ENCODE measurements at regions not wholly inside any gene's neighbourhood (a gene's known extent, or its start where the extent isn't known, plus 50 kb on each side); places are given as distances from the start of the nearest gene placed in this dataset.
"Not testable (repeated sequence)": the region's sequence is repeated elsewhere in the genome, so short reads cannot be mapped to it uniquely, and the experiment has no call there.

GRCh38 chr2:89885071-89885470 lies 1193.6 kb downstream of the RPIA start:
- not testable (repeated sequence) for DNase-seq (ENCODE audit: low read depth); H3K36me3 ChIP-seq (ENCODE audit: control insufficient read depth, insufficient read depth, low read length, severe bottlenecking); H3K4me3 ChIP-seq (ENCODE audit: low read length); H3K9me3 ChIP-seq (ENCODE audit: control insufficient read depth, low read length); H3K4me1 ChIP-seq (ENCODE audit: control insufficient read depth, insufficient read depth, low read length); H3K9ac ChIP-seq (ENCODE audit: low read length); H3K27me3 ChIP-seq (replicated peaks; ENCODE audit: control insufficient read depth, insufficient read depth, low read length)

GRCh38 chr2:89888693-89889092 lies 1197.2 kb downstream of the RPIA start:
- H3K27me3 ChIP-seq (replicated peaks; ENCODE audit: control insufficient read depth, insufficient read depth, low read length); H3K4me1 ChIP-seq (ENCODE audit: control insufficient read depth, insufficient read depth, low read length); H3K36me3 ChIP-seq (ENCODE audit: control insufficient read depth, insufficient read depth, low read length, severe bottlenecking); H3K9me3 ChIP-seq (ENCODE audit: control insufficient read depth, low read length); H3K9ac ChIP-seq (ENCODE audit: low read length); H3K4me3 ChIP-seq (ENCODE audit: low read length); DNase-seq (ENCODE audit: low read depth): not testable (repeated sequence)

GRCh38 chr2:89890185-89890773 lies 1198.8 kb downstream of the RPIA start:
- H3K9ac ChIP-seq (ENCODE audit: low read length); H3K36me3 ChIP-seq (ENCODE audit: control insufficient read depth, insufficient read depth, low read length, severe bottlenecking); H3K27me3 ChIP-seq (replicated peaks; ENCODE audit: control insufficient read depth, insufficient read depth, low read length); H3K9me3 ChIP-seq (ENCODE audit: control insufficient read depth, low read length); DNase-seq (ENCODE audit: low read depth); H3K4me3 ChIP-seq (ENCODE audit: low read length); H3K4me1 ChIP-seq (ENCODE audit: control insufficient read depth, insufficient read depth, low read length): not testable (repeated sequence)

GRCh38 chr2:89894988-89895387 lies 1203.5 kb downstream of the RPIA start:
- H3K9me3 ChIP-seq (ENCODE audit: control insufficient read depth, low read length); DNase-seq (ENCODE audit: low read depth); H3K4me3 ChIP-seq (ENCODE audit: low read length); H3K9ac ChIP-seq (ENCODE audit: low read length); H3K36me3 ChIP-seq (ENCODE audit: control insufficient read depth, insufficient read depth, low read length, severe bottlenecking); H3K4me1 ChIP-seq (ENCODE audit: control insufficient read depth, insufficient read depth, low read length); H3K27me3 ChIP-seq (replicated peaks; ENCODE audit: control insufficient read depth, insufficient read depth, low read length): not testable (repeated sequence)

GRCh38 chr2:89895629-89896028 lies 1204.2 kb downstream of the RPIA start:
- not testable (repeated sequence) for H3K36me3 ChIP-seq (ENCODE audit: control insufficient read depth, insufficient read depth, low read length, severe bottlenecking); H3K4me3 ChIP-seq (ENCODE audit: low read length); DNase-seq (ENCODE audit: low read depth)

GRCh38 chr2:89927018-89927417 lies 1235.5 kb downstream of the RPIA start:
- not testable (repeated sequence) for H3K4me1 ChIP-seq (ENCODE audit: control insufficient read depth, insufficient read depth, low read length); H3K9ac ChIP-seq (ENCODE audit: low read length); H3K36me3 ChIP-seq (ENCODE audit: control insufficient read depth, insufficient read depth, low read length, severe bottlenecking); H3K4me3 ChIP-seq (ENCODE audit: low read length); H3K27me3 ChIP-seq (replicated peaks; ENCODE audit: control insufficient read depth, insufficient read depth, low read length); DNase-seq (ENCODE audit: low read depth); H3K9me3 ChIP-seq (ENCODE audit: control insufficient read depth, low read length)

More at GRCh38 chr2:89895629-89896028, 1204.2 kb downstream of the RPIA start:
- not testable (repeated sequence) for H3K4me1 ChIP-seq (ENCODE audit: control insufficient read depth, insufficient read depth, low read length); H3K9me3 ChIP-seq (ENCODE audit: control insufficient read depth, low read length); H3K9ac ChIP-seq (ENCODE audit: low read length); H3K27me3 ChIP-seq (replicated peaks; ENCODE audit: control insufficient read depth, insufficient read depth, low read length)

GRCh38 chr2:89935436-89935835 lies 1244.0 kb downstream of the RPIA start:
- H3K9me3 ChIP-seq (ENCODE audit: control insufficient read depth, low read length); DNase-seq (ENCODE audit: low read depth); H3K36me3 ChIP-seq (ENCODE audit: control insufficient read depth, insufficient read depth, low read length, severe bottlenecking); H3K4me3 ChIP-seq (ENCODE audit: low read length); H3K27me3 ChIP-seq (replicated peaks; ENCODE audit: control insufficient read depth, insufficient read depth, low read length); H3K4me1 ChIP-seq (ENCODE audit: control insufficient read depth, insufficient read depth, low read length); H3K9ac ChIP-seq (ENCODE audit: low read length): not testable (repeated sequence)

GRCh38 chr2:89936011-89936410 lies 1244.5 kb downstream of the RPIA start:
- not testable (repeated sequence) for H3K4me1 ChIP-seq (ENCODE audit: control insufficient read depth, insufficient read depth, low read length); H3K9ac ChIP-seq (ENCODE audit: low read length); DNase-seq (ENCODE audit: low read depth); H3K36me3 ChIP-seq (ENCODE audit: control insufficient read depth, insufficient read depth, low read length, severe bottlenecking); H3K27me3 ChIP-seq (replicated peaks; ENCODE audit: control insufficient read depth, insufficient read depth, low read length); H3K9me3 ChIP-seq (ENCODE audit: control insufficient read depth, low read length); H3K4me3 ChIP-seq (ENCODE audit: low read length)

GRCh38 chr2:89936559-89936958 lies 1245.1 kb downstream of the RPIA start:
- DNase-seq (ENCODE audit: low read depth); H3K9ac ChIP-seq (ENCODE audit: low read length): not testable (repeated sequence)

GRCh38 chr2:89938756-89939155 lies 1247.3 kb downstream of the RPIA start:
- not testable (repeated sequence) for H3K9ac ChIP-seq (ENCODE audit: low read length); DNase-seq (ENCODE audit: low read depth); H3K27me3 ChIP-seq (replicated peaks; ENCODE audit: control insufficient read depth, insufficient read depth, low read length)

More at GRCh38 chr2:89936559-89936958, 1245.1 kb downstream of the RPIA start:
- not testable (repeated sequence) for H3K9me3 ChIP-seq (ENCODE audit: control insufficient read depth, low read length); H3K4me3 ChIP-seq (ENCODE audit: low read length); H3K4me1 ChIP-seq (ENCODE audit: control insufficient read depth, insufficient read depth, low read length); H3K36me3 ChIP-seq (ENCODE audit: control insufficient read depth, insufficient read depth, low read length, severe bottlenecking); H3K27me3 ChIP-seq (replicated peaks; ENCODE audit: control insufficient read depth, insufficient read depth, low read length)

GRCh38 chr2:89944267-89944666 lies 1252.8 kb downstream of the RPIA start:
- not testable (repeated sequence) for H3K4me1 ChIP-seq (ENCODE audit: control insufficient read depth, insufficient read depth, low read length); H3K4me3 ChIP-seq (ENCODE audit: low read length); H3K27me3 ChIP-seq (replicated peaks; ENCODE audit: control insufficient read depth, insufficient read depth, low read length); H3K9me3 ChIP-seq (ENCODE audit: control insufficient read depth, low read length); H3K9ac ChIP-seq (ENCODE audit: low read length); DNase-seq (ENCODE audit: low read depth); H3K36me3 ChIP-seq (ENCODE audit: control insufficient read depth, insufficient read depth, low read length, severe bottlenecking)

More at GRCh38 chr2:89938756-89939155, 1247.3 kb downstream of the RPIA start:
- not testable (repeated sequence) for H3K4me3 ChIP-seq (ENCODE audit: low read length); H3K36me3 ChIP-seq (ENCODE audit: control insufficient read depth, insufficient read depth, low read length, severe bottlenecking); H3K9me3 ChIP-seq (ENCODE audit: control insufficient read depth, low read length); H3K4me1 ChIP-seq (ENCODE audit: control insufficient read depth, insufficient read depth, low read length)

- not testable (repeated sequence) for H3K27me3 ChIP-seq (replicated peaks; ENCODE audit: control insufficient read depth, insufficient read depth, low read length); H3K9me3 ChIP-seq (ENCODE audit: control insufficient read depth, low read length); H3K9ac ChIP-seq (ENCODE audit: low read length); H3K4me1 ChIP-seq (ENCODE audit: control insufficient read depth, insufficient read depth, low read length); H3K36me3 ChIP-seq (ENCODE audit: control insufficient read depth, insufficient read depth, low read length, severe bottlenecking); H3K4me3 ChIP-seq (ENCODE audit: low read length); DNase-seq (ENCODE audit: low read depth)
These were observed 1253.6 kb downstream of the RPIA start for GRCh38 chr2:89945004-89945616.

Data from adipocyte (in vitro differentiated cells).